H1 (cell line): ENCODE measurements at regions not wholly inside any gene's neighbourhood (a gene's known extent, or its start where the extent isn't known, plus 50 kb on each side); places are given as distances from the start of the nearest gene placed in this dataset.

Experiments
- CTCF ChIA-PET: fragments of 300-600 bp; sonication (Branson Sonifier 250); formaldehyde crosslinking; loops from one replicate; lab custom pipeline; 2021; ENCODE audit not compliant: partially characterized antibody; lab: Charles Lee
- POLR2A ChIA-PET: fragments of 300-600 bp; sonication (Branson Sonifier 250); formaldehyde crosslinking; loops from one replicate; lab custom pipeline; 2021; ENCODE audit warnings: inconsistent platforms; ENCODE audit not compliant: partially characterized antibody; lab: Charles Lee
- DNase-seq, 2 experiments: peaks; one replicate each; pipeline versions ENCODE4 v3.0.0 to v3.0.0-alpha.2; 2010 to 2022; ENCODE audit warnings: low spot score in 2 of 2, low read depth in 1 of 2, mixed read lengths in 1 of 2
- FAIRE-seq: peaks from 2 replicates; lab custom pipeline; 2011; peaks lifted over from hg19 to GRCh38; lab: Jason Lieb, UNC
- H2AFZ ChIP-seq: 2 replicates; pipeline ENCODE4 v1.8.1; 2012; ENCODE audit warnings: low read length, inconsistent platforms
- H2AK5ac ChIP-seq: 2 replicates; pipeline ENCODE4 v1.6.1; 2013; ENCODE audit warnings: low read depth, low read length
- H2BK120ac ChIP-seq: replicated peaks from 2 replicates; pipeline ENCODE3; 2013; ENCODE audit warnings: low read depth, low read length, inconsistent platforms
- H2BK12ac ChIP-seq: 2 replicates; pipeline ENCODE4 v1.6.1; 2013; ENCODE audit warnings: low read depth, low read length
- H2BK15ac ChIP-seq: 2 replicates; pipeline ENCODE4 v1.6.1; 2013; ENCODE audit warnings: low read length
- H2BK20ac ChIP-seq: 2 replicates; pipeline ENCODE4 v1.6.1; 2013; ENCODE audit warnings: low read length
- H2BK5ac ChIP-seq: 2 replicates; pipeline ENCODE4 v1.6.1; 2013; ENCODE audit warnings: low read depth, low read length
- H3K14ac ChIP-seq: 2 replicates; pipeline ENCODE4 v1.6.1; 2013; ENCODE audit warnings: inconsistent platforms; ENCODE audit not compliant: insufficient read length
- H3K18ac ChIP-seq: 2 replicates; pipeline ENCODE4 v1.6.1; 2013; ENCODE audit warnings: low read length; ENCODE audit errors: extremely low read depth
- H3K23ac ChIP-seq: 2 replicates; pipeline ENCODE4 v1.6.1; 2013; ENCODE audit warnings: inconsistent platforms; ENCODE audit not compliant: insufficient read length
- H3K23me2 ChIP-seq: 2 replicates; pipeline ENCODE4 v1.6.1; 2013; ENCODE audit warnings: low read depth, low read length
- H3K27ac ChIP-seq: 2 replicates; pipeline ENCODE4 v1.6.1; 2011; ENCODE audit warnings: low read depth, low read length, inconsistent platforms
- H3K27me3 ChIP-seq, 4 experiments: replicated peaks in 1 of 4; 1 replicate in 1 of 4; 2 replicates in 3 of 4; pipeline versions ENCODE4 v1.6.1 to v1.8.1; 2011 to 2013; ENCODE audit warnings: low read length in 3 of 4, mild to moderate bottlenecking in 3 of 4, inconsistent platforms in 2 of 4, mixed read lengths in 2 of 4, moderate library complexity in 1 of 4; ENCODE audit not compliant: control insufficient read depth in 3 of 4, insufficient read depth in 3 of 4; ENCODE audit errors: extremely low read depth in 1 of 4
- H3K36me3 ChIP-seq, 4 experiments: 2 replicates each; pipeline versions ENCODE4 v1.6.1 to v1.8.1; 2011 to 2013; ENCODE audit warnings: mild to moderate bottlenecking in 4 of 4, low read length in 3 of 4, moderate library complexity in 2 of 4, control low read depth in 1 of 4, inconsistent platforms in 1 of 4; ENCODE audit not compliant: insufficient read depth in 4 of 4, control insufficient read depth in 2 of 4
- H3K4ac ChIP-seq: replicated peaks from 2 replicates; pipeline ENCODE3; 2013; ENCODE audit warnings: low read length, low read depth, mixed read lengths, inconsistent platforms; ENCODE audit not compliant: insufficient read length
- H3K4me1 ChIP-seq, 4 experiments: replicated peaks in 1 of 4; 1 replicate in 1 of 4; 2 replicates in 3 of 4; pipeline versions ENCODE4 v1.6.1 to v1.8.1; 2011 to 2013; ENCODE audit warnings: low read length in 3 of 4, inconsistent platforms in 2 of 4, mixed read lengths in 1 of 4; ENCODE audit not compliant: insufficient read depth in 4 of 4, control insufficient read depth in 3 of 4
- H3K4me2 ChIP-seq, 2 experiments: 2 replicates each; pipeline versions ENCODE4 v1.6.1 to v1.8.1; 2011 to 2013; ENCODE audit warnings: low read depth in 2 of 2, low read length in 2 of 2, control low read depth in 1 of 2, inconsistent platforms in 1 of 2, mild to moderate bottlenecking in 1 of 2; ENCODE audit not compliant: insufficient read depth in 1 of 2
- H3K4me3 ChIP-seq, 4 experiments: fragments of 200-600, 300-600 bp in 1 of 4; sonication (generic), shearing (Covaris generic), sonication (Bioruptor Twin) in 1 of 4; 2 replicates each; pipeline versions ENCODE4 v1.5.1 to v1.8.1; 2011 to 2016; ENCODE audit warnings: low read length in 4 of 4, low read depth in 3 of 4, control low read depth in 2 of 4, inconsistent platforms in 2 of 4, mild to moderate bottlenecking in 2 of 4, mixed read lengths in 1 of 4, moderate library complexity in 1 of 4; ENCODE audit not compliant: insufficient read depth in 2 of 4; ENCODE audit errors: extremely low read depth in 1 of 4
- H3K56ac ChIP-seq: replicated peaks from 2 replicates; pipeline ENCODE3; 2013; ENCODE audit warnings: low read depth, mild to moderate bottlenecking, mixed read lengths, low read length, inconsistent platforms; ENCODE audit not compliant: insufficient read length
- H3K79me1 ChIP-seq: 2 replicates; pipeline ENCODE4 v1.6.1; 2013; ENCODE audit warnings: low read depth, low read length, control low read depth
- H3K79me2 ChIP-seq, 2 experiments: 2 replicates each; pipeline versions ENCODE4 v1.6.1 to v1.8.1; 2012 to 2013; ENCODE audit warnings: low read length in 2 of 2, mild to moderate bottlenecking in 2 of 2, inconsistent platforms in 1 of 2; ENCODE audit not compliant: insufficient read depth in 2 of 2, control insufficient read depth in 1 of 2
- H3K9ac ChIP-seq, 4 experiments: replicated peaks in 1 of 4; 1 replicate in 1 of 4; 2 replicates in 3 of 4; pipeline versions ENCODE4 v1.6.1 to v1.8.1; 2011 to 2013; ENCODE audit warnings: low read depth in 3 of 4, low read length in 3 of 4, control low read depth in 2 of 4, mild to moderate bottlenecking in 2 of 4, moderate library complexity in 2 of 4, inconsistent platforms in 1 of 4; ENCODE audit errors: extremely low read depth in 1 of 4
- H3K9me3 ChIP-seq, 2 experiments: 2 replicates each; pipeline versions ENCODE4 v1.6.1 to v1.8.1; 2012 to 2013; ENCODE audit warnings: mild to moderate bottlenecking in 2 of 2, moderate library complexity in 2 of 2, control low read depth in 1 of 2, inconsistent platforms in 1 of 2, low read depth in 1 of 2, low read length in 1 of 2, mixed read lengths in 1 of 2; ENCODE audit not compliant: insufficient read depth in 2 of 2
- H4K20me1 ChIP-seq, 2 experiments: replicated peaks in 1 of 2; 2 replicates each; pipeline versions ENCODE3 to v1.8.1; 2011 to 2013; ENCODE audit warnings: inconsistent platforms in 2 of 2, low read length in 2 of 2, mild to moderate bottlenecking in 1 of 2; ENCODE audit not compliant: insufficient read depth in 2 of 2, control insufficient read depth in 1 of 2
- H4K5ac ChIP-seq: 2 replicates; pipeline ENCODE4 v1.6.1; 2013; ENCODE audit warnings: low read length, low read depth, mixed read lengths, inconsistent platforms; ENCODE audit not compliant: insufficient read length
- H4K8ac ChIP-seq: 2 replicates; pipeline ENCODE4 v1.8.0; 2013; ENCODE audit warnings: mild to moderate bottlenecking, moderate library complexity, low read length, inconsistent platforms; ENCODE audit not compliant: insufficient read depth; ENCODE audit errors: extremely low read depth
- H4K91ac ChIP-seq: replicated peaks from 2 replicates; pipeline ENCODE3; 2013; ENCODE audit warnings: low read length, mixed read lengths, inconsistent platforms; ENCODE audit not compliant: insufficient read length
- BRCA1 ChIP-seq: IDR thresholded peaks from 2 replicates; pipeline ENCODE4 v1.6.1; 2012; ENCODE audit warnings: low read depth, low read length, improper control_type of control experiment
- CBX5 ChIP-seq: fragments of 300-800, 300-1000 bp; sonication (generic); IDR thresholded peaks from 2 replicates; pipeline ENCODE4 v1.7.1; 2016; ENCODE audit warnings: antibody characterized with exemption, low read length, low read depth
- CBX8 ChIP-seq: fragments of 300-800, 300-1000 bp; sonication (generic); IDR thresholded peaks from 2 replicates; pipeline ENCODE4 v1.7.1; 2016; ENCODE audit warnings: low read depth, low read length, borderline replicate concordance
- CHD1 ChIP-seq: IDR thresholded peaks from 2 replicates; pipeline ENCODE4 v1.6.1; 2012; ENCODE audit warnings: low read depth, low read length, improper control_type of control experiment
- CREB1 ChIP-seq: IDR thresholded peaks from 2 replicates; pipeline ENCODE4 v1.6.1; 2012; ENCODE audit warnings: inconsistent platforms
- CTBP2 ChIP-seq: IDR thresholded peaks from 2 replicates; pipeline ENCODE4 v1.7.0; 2011; ENCODE audit warnings: borderline replicate concordance, mild to moderate bottlenecking, moderate library complexity, mixed read lengths, low read length; ENCODE audit not compliant: insufficient read depth, insufficient read length
- E2F6 ChIP-seq: IDR thresholded peaks from 2 replicates; pipeline ENCODE4 v1.6.1; 2012; ENCODE audit warnings: inconsistent platforms
- JUND ChIP-seq: IDR thresholded peaks from 2 replicates; pipeline ENCODE4 v1.6.1; 2011; ENCODE audit warnings: mild to moderate bottlenecking, improper control_type of control experiment, low read length
- PHF8 ChIP-seq: fragments of 200-600 bp; sonication (generic); conservative IDR thresholded peaks from 2 replicates; pipeline ENCODE4 v1.7.1; 2012; ENCODE audit warnings: low read depth, mild to moderate bottlenecking, inconsistent platforms, low read length, moderate library complexity
- RBBP5 ChIP-seq: IDR thresholded peaks from 2 replicates; pipeline ENCODE4 v1.7.1; 2012; ENCODE audit warnings: low read depth, mild to moderate bottlenecking, inconsistent platforms, low read length, moderate library complexity, borderline replicate concordance
- RFX5 ChIP-seq: IDR thresholded peaks from 2 replicates; pipeline ENCODE4 v1.6.1; 2011; ENCODE audit warnings: low read depth, low read length, improper control_type of control experiment, borderline replicate concordance
- SAP30 ChIP-seq: fragments of 300-600 bp; sonication (generic); IDR thresholded peaks from 2 replicates; pipeline ENCODE4 v1.7.1; 2012; ENCODE audit warnings: low read length, moderate library complexity, mild to moderate bottlenecking, inconsistent platforms; ENCODE audit not compliant: insufficient read depth, insufficient replicate concordance
- SIRT6 ChIP-seq: IDR thresholded peaks from one replicate; pipeline ENCODE4 v1.7.1; 2012; ENCODE audit warnings: low read length, inconsistent platforms
- SP4 ChIP-seq: IDR thresholded peaks from 2 replicates; pipeline ENCODE4 v1.6.1; 2012; ENCODE audit warnings: low read length, inconsistent platforms
- TBP ChIP-seq: IDR thresholded peaks from 2 replicates; pipeline ENCODE4 v1.6.1; 2011; ENCODE audit warnings: low read depth, low read length, improper control_type of control experiment
- TEAD4 ChIP-seq: IDR thresholded peaks from 2 replicates; pipeline ENCODE4 v1.6.1; 2012; ENCODE audit warnings: low read depth, low read length, inconsistent platforms, mixed read lengths
- ZNF274 ChIP-seq: IDR thresholded peaks from 2 replicates; pipeline ENCODE4 v1.7.0; 2012; ENCODE audit warnings: low read length, borderline replicate concordance; ENCODE audit errors: extremely low read depth
- WGBS, 2 experiments: shearing (Covaris generic) in 1 of 2; methylation state at CpG; one replicate each; pipeline versions ENCODE4 v1.1.6 to v1.1.7; 2013 to 2015; ENCODE audit warnings: low lambda C conversion rate in 2 of 2, mixed read lengths in 2 of 2, inconsistent platforms in 1 of 2, low coverage in 1 of 2, missing lambda C conversion rate in 1 of 2; ENCODE audit not compliant: insufficient replicate concordance in 2 of 2, insufficient coverage in 1 of 2, insufficient read length in 1 of 2; ENCODE audit errors: extremely low coverage in 1 of 2, missing lambda C conversion rate in 1 of 2; 5-methylcytosine and 5-hydroxymethylcytosine counted together

- no peak overlapping the region for H2AFZ ChIP-seq
- H3K27ac ChIP-seq, result no peak overlapping the region
- POLR2A ChIA-PET, result no interaction called here
- H3K4me3 ChIP-seq, result no peak overlapping the region
- CTCF ChIA-PET, result no interaction called here
- no peaks in the 10 kb centered on the region for H3K36me3 ChIP-seq
- no peak overlapping the region for H2BK15ac ChIP-seq
- H4K5ac ChIP-seq, result no peak overlapping the region
- no peak for DNase-seq
- no peaks in the 10 kb centered on the region for H3K4me1 ChIP-seq
- no peaks in the 10 kb centered on the region for H3K79me1 ChIP-seq
- H3K23me2 ChIP-seq, result no peaks in the 10 kb centered on the region
- H3K9me3 ChIP-seq, result no peaks in the 10 kb centered on the region
- no peak overlapping the region for H3K9ac ChIP-seq
- no peak overlapping the region for H3K14ac ChIP-seq
- no peak overlapping the region for H3K23ac ChIP-seq
- H4K8ac ChIP-seq, result no peak overlapping the region
- no peak overlapping the region for H3K4ac ChIP-seq
- no peak overlapping the region for H3K18ac ChIP-seq
- no peaks in the 10 kb centered on the region for H4K20me1 ChIP-seq
- H2BK12ac ChIP-seq, result no peak overlapping the region
- no peak overlapping the region for H2BK120ac ChIP-seq
- H3K4me2 ChIP-seq, result no peak overlapping the region
- no peak overlapping the region for H3K56ac ChIP-seq
- WGBS, 2 experiments, result 93% methylated on average over 7 of the region's 7 CpGs; no CpG with 5 or more reads in 1 of the 2 experiments
- H2AK5ac ChIP-seq, result no peak overlapping the region
- H3K27me3 ChIP-seq, result no peaks in the 10 kb centered on the region
- no peaks in the 10 kb centered on the region for H3K79me2 ChIP-seq
- no peak overlapping the region for H4K91ac ChIP-seq
- H2BK5ac ChIP-seq, result no peak overlapping the region
- no peak for FAIRE-seq
- H2BK20ac ChIP-seq, result no peak overlapping the region
- no peak for TF ChIP-seq PHF8
- no peak for TF ChIP-seq CBX8
- no peak for TF ChIP-seq CBX5
- no peak for TF ChIP-seq E2F6
- no peak for TF ChIP-seq CHD1
- no peak for TF ChIP-seq RBBP5
- no peak for TF ChIP-seq CTBP2
- TF ChIP-seq SAP30, result no peak
- TF ChIP-seq RFX5, result no peak
- no peak for TF ChIP-seq TEAD4
- no peak for TF ChIP-seq SP4
- no peak for TF ChIP-seq JUND
- no peak for TF ChIP-seq TBP
- TF ChIP-seq ZNF274, result no peak
- no peak for TF ChIP-seq SIRT6
- TF ChIP-seq CREB1, result no peak
- no peak for TF ChIP-seq BRCA1
Observed at GRCh38 chr5:61252643-61252925, 79.5 kb upstream of the ZSWIM6 start.
